GM13976 (cell line): ENCODE measurements at regions not wholly inside any gene's neighbourhood (a gene's known extent, or its start where the extent isn't known, plus 50 kb on each side); places are given as distances from the start of the nearest gene placed in this dataset.
"Not testable (repeated sequence)": the region's sequence is repeated elsewhere in the genome, so short reads cannot be mapped to it uniquely, and the experiment has no call there.

Experiments
- DNase-seq: peaks from one replicate; pipeline ENCODE4 v3.0.0; 2012; ENCODE audit warnings: low spot score
- CTCF ChIP-seq: IDR thresholded peaks from 2 replicates; pipeline ENCODE4 v1.5.1; 2012; ENCODE audit warnings: borderline replicate concordance, mild to moderate bottlenecking; ENCODE audit not compliant: insufficient read depth; ENCODE audit errors: extremely low read depth, missing control alignments, control extremely low read depth
- in situ Hi-C: fragments of 300-500 bp; cut with MboI; formaldehyde crosslinking; loops from one replicate; pipeline ENCODE4 v1.12.0; 2022; ENCODE audit warnings: low sequenced_read_pairs, mixed read lengths, inconsistent platforms; ENCODE audit not compliant: unreplicated experiment

GRCh38 chr5:109563189-109563588 is 126.5 kb upstream of the MAN2A1 start:
- in situ Hi-C loops: no loop called here
- no peak for DNase-seq
- TF ChIP-seq CTCF: no peak

- TF ChIP-seq CTCF: no peak
- in situ Hi-C loops: no loop called here
- no peak for DNase-seq
Observed at GRCh38 chr5:109562441-109562840, 127.3 kb upstream of the MAN2A1 start.

GRCh38 chr5:109561447-109561846 is 128.3 kb upstream of the MAN2A1 start:
- TF ChIP-seq CTCF: no peak
- in situ Hi-C loops: no loop called here
- DNase-seq: no peak

- DNase-seq: no peak
- in situ Hi-C loops: no loop called here
- TF ChIP-seq CTCF: no peak
Observed at GRCh38 chr5:109560554-109560953, 129.2 kb upstream of the MAN2A1 start.

GRCh38 chr5:109558952-109559351 is 130.8 kb upstream of the MAN2A1 start:
- in situ Hi-C loops: no loop called here
- no peak for DNase-seq

GRCh38 chr5:109558364-109558763 is 131.4 kb upstream of the MAN2A1 start:
- TF ChIP-seq CTCF: no peak
- in situ Hi-C loops: no loop called here
- no peak for DNase-seq

More at GRCh38 chr5:109558952-109559351, 130.8 kb upstream of the MAN2A1 start:
- no peak for TF ChIP-seq CTCF

GRCh38 chr5:109553846-109554245 is 135.9 kb upstream of the MAN2A1 start:
- in situ Hi-C loops: no loop called here
- no peak for TF ChIP-seq CTCF

GRCh38 chr5:109551234-109551633 is 138.5 kb upstream of the MAN2A1 start:
- in situ Hi-C loops, DNase-seq: not testable (repeated sequence)

More at GRCh38 chr5:109553846-109554245, 135.9 kb upstream of the MAN2A1 start:
- no peak for DNase-seq
